ENCODE measurements at regions not wholly inside any gene's neighbourhood (a gene's known extent, or its start where the extent isn't known, plus 50 kb on each side); places are given as distances from the start of the nearest gene placed in this dataset.

DNA sequence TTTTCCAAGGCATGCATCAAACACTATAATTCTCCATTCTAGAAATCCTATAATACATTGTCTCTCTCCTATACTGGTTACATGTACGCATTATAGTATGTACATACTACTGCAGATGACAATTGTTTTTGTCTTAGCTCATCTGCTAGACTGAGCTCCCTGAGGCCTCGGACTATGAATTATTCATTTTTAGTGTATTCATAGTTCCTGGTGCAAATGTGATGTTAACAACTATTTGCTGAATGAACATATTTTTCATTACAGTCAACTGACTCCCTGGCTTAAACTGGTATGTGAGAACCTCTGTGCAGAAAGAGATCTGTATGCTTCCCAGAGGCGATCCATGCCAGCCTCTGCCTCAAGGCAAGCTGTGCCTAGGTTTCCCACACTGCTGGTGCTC lies 91.8 kb upstream of the PARP11 start:
- H3K27ac ChIP-seq: no peak overlapping the region
- WGBS, 2 donors: 81 to 93% methylated on average over 3 of the region's 3 CpGs
- H3K4me3 ChIP-seq: no peak overlapping the region
- no peak for TF ChIP-seq POLR2A (IDR thresholded peaks at IDR 0.05)
- TF ChIP-seq, protein P1, sequence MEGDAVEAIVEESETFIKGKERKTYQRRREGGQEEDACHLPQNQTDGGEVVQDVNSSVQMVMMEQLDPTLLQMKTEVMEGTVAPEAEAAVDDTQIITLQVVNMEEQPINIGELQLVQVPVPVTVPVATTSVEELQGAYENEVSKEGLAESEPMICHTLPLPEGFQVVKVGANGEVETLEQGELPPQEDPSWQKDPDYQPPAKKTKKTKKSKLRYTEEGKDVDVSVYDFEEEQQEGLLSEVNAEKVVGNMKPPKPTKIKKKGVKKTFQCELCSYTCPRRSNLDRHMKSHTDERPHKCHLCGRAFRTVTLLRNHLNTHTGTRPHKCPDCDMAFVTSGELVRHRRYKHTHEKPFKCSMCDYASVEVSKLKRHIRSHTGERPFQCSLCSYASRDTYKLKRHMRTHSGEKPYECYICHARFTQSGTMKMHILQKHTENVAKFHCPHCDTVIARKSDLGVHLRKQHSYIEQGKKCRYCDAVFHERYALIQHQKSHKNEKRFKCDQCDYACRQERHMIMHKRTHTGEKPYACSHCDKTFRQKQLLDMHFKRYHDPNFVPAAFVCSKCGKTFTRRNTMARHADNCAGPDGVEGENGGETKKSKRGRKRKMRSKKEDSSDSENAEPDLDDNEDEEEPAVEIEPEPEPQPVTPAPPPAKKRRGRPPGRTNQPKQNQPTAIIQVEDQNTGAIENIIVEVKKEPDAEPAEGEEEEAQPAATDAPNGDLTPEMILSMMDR (IDR thresholded peaks at IDR 0.05): no peak
- no peaks in the 10 kb centered on the region for H3K4me1 ChIP-seq
- no peaks in the 10 kb centered on the region for H3K9me3 ChIP-seq
- ATAC-seq (no peak), DNase-seq (no peak)
- no peaks in the 10 kb centered on the region for H3K36me3 ChIP-seq (replicated peaks in 1 of 2; ENCODE audit: insufficient read depth in 1 of 2, low read depth in 2 of 2)
- no peaks in the 10 kb centered on the region for H3K27me3 ChIP-seq
- intact Hi-C loops (cut with DNase I): no loop called here

DNA sequence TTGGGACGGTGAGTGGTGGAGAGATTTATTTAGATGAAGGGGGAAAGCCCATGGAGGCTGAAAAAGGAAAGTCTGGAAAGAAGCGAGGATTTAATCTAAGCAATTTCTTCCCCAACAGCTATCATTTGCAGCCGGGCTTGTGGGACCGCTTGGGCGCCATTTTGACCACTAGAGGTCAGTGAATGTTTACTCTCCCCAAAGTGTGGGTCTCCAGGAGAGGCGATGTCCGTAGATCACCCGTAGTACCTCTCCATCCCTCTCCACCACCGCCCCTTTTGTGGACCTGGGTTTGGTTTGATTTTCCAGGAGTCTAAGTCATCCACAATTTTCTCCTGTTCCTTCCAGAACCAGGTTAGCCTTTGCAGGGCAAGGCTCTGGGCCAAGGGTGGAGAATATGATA lies 91.2 kb upstream of the PARP11 start:
- intact Hi-C loops (cut with DNase I): no loop called here
- no peak overlapping the region for H3K4me3 ChIP-seq
- H3K9me3 ChIP-seq: no peaks in the 10 kb centered on the region
- ATAC-seq (no peak), DNase-seq (peak in 3 of 4 donors; percentile 14 to 50 (median 25))
- H3K36me3 ChIP-seq (replicated peaks in 1 of 2; ENCODE audit: insufficient read depth in 1 of 2, low read depth in 2 of 2): no peaks in the 10 kb centered on the region
- no peak overlapping the region for H3K27ac ChIP-seq
- 26 to 31% methylated on average over 9 of the region's 9 CpGs for WGBS, 2 donors
- H3K4me1 ChIP-seq: no peaks in the 10 kb centered on the region
- TF ChIP-seq, protein P1 (IDR thresholded peaks at IDR 0.05): peak in 6 of 7 experiments; percentile 7 to 45 (median 31)
- no peak for TF ChIP-seq POLR2A (IDR thresholded peaks at IDR 0.05)
- H3K27me3 ChIP-seq: no peaks in the 10 kb centered on the region

DNA sequence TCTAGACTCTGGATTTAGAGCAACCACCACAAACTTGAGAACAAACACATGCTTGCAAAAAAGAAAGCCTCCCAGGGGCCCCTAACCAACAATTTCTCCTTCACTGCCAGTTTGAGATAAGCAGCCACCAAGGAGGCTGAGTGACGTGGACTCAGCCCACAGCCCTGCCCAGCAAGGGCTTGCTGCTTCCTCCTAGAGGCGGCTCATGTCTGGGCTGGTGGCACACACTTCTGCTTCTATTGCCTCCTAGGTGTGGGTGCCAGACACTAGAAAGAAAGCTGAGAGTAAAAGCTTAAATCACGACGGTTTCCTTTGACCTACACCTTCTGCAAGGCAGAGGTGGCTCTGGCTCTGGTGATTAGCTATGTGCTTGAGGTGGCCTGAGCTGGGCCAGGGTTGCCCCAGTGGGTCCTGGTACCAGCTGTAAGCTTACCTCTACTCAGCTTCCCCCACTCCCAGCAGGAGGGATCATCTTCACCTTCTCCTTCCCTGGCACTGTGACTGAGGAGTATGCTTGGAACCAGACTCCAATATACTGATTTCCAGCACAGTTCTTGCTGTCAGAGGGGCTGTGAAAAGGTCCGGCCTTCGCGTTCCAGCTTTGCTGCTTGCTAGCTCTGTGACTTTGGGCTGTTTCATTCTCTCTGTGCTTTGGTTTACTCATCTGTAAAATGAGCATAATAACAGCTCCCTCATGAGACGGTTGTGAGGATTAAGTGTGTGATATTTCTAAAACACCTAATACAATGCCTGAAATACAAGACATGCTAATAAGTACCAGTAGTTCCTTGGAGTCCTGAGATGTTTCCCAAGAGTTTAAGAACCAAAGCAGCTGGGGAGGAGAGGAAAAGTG lies 89.7 kb upstream of the PARP11 start:
- Histone ChIP-seq H3K36me3 (replicated peaks in 1 of 2; ENCODE audit: insufficient read depth in 1 of 2, low read depth in 2 of 2) (no peaks in the 10 kb centered on the region), H3K27ac (no peak overlapping the region), H3K9me3 (no peaks in the 10 kb centered on the region), H3K27me3 (no peaks in the 10 kb centered on the region), H3K4me1 (no peaks in the 10 kb centered on the region), H3K4me3 (no peak overlapping the region)
- ATAC-seq: no peak
- intact Hi-C loops (cut with DNase I): no loop called here
- DNase-seq: peak in 3 of 4 donors; percentile 14 to 25 (median 17)
- WGBS, 2 donors: 68 to 76% methylated on average over 8 of the region's 8 CpGs
- TF ChIP-seq, protein P1 (IDR thresholded peaks at IDR 0.05): no peak
- no peak for TF ChIP-seq POLR2A (IDR thresholded peaks at IDR 0.05)

DNA sequence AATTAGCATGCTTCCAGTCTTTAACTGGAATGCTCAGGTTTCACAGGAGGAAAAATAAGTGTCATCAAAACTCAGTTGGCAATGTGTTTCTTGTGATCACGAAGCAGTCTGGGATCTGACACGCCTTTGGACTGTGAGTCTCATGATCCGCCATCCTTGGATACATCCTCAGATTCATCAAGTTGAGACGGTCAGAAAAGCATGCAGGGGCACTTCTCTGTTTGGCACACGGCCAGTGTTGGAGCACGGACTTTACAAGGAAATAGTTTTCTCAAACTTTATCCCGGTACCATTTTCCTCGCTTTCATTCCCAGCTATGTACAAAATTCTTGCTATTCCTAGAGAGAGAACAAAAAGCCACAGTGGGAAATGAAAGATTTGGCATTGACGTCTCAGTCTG lies 88.4 kb upstream of the PARP11 start:
- no peak overlapping the region for H3K27ac ChIP-seq
- 59 to 65% methylated on average over 9 of the region's 9 CpGs for WGBS, 2 donors
- no peak for DNase-seq
- H3K9me3 ChIP-seq: no peaks in the 10 kb centered on the region
- H3K36me3 ChIP-seq (replicated peaks in 1 of 2; ENCODE audit: insufficient read depth in 1 of 2, low read depth in 2 of 2): no peaks in the 10 kb centered on the region
- no peaks in the 10 kb centered on the region for H3K4me1 ChIP-seq
- ATAC-seq: no peak
- intact Hi-C loops (cut with DNase I): no loop called here
- TF ChIP-seq, protein P1 (IDR thresholded peaks at IDR 0.05): no peak
- no peak for TF ChIP-seq POLR2A (IDR thresholded peaks at IDR 0.05)
- H3K4me3 ChIP-seq: no peak overlapping the region
- no peaks in the 10 kb centered on the region for H3K27me3 ChIP-seq
